LNCaP clone FGC (cell line): ENCODE measurements at regions not wholly inside any gene's neighbourhood (a gene's known extent, or its start where the extent isn't known, plus 50 kb on each side); places are given as distances from the start of the nearest gene placed in this dataset.

ENCODE experiments used
- DNase-seq: peaks from one replicate; pipeline ENCODE4 v3.0.0-alpha.2; 2011; ENCODE audit warnings: low read depth
- H3K4me3 ChIP-seq: 2 replicates; pipeline ENCODE4 v1.5.1; 2011; ENCODE audit warnings: mild to moderate bottlenecking, low read depth, low read length, control low read depth
- TF ChIP-seq, protein P1 (sequence below): IDR thresholded peaks from 2 replicates; pipeline ENCODE4 v1.5.1; 2012; ENCODE audit warnings: mild to moderate bottlenecking; ENCODE audit not compliant: control insufficient read depth, insufficient read depth; ENCODE audit errors: extremely low read depth

DNA sequence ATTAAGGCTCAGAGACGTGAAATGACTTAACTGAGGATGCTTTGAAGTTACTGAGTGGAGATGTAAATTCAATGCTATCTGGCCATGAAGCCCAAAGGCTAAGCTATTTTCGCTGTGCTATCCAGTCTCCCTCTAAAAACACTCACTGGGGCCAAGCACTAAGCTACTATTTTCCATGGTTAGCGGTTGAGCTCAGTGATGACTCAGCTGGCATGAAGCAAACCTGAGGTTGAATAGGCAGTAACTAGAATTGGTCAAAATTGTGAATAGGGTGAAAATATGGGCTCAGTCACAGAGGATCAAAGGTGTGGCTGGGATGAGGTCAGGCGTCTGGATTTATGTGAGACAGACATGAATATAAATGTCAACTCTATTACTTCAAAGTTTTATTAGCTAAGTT is 564.2 kb upstream of the KIRREL3 start:
- H3K4me3 ChIP-seq: no peak overlapping the region
- TF ChIP-seq, protein P1, sequence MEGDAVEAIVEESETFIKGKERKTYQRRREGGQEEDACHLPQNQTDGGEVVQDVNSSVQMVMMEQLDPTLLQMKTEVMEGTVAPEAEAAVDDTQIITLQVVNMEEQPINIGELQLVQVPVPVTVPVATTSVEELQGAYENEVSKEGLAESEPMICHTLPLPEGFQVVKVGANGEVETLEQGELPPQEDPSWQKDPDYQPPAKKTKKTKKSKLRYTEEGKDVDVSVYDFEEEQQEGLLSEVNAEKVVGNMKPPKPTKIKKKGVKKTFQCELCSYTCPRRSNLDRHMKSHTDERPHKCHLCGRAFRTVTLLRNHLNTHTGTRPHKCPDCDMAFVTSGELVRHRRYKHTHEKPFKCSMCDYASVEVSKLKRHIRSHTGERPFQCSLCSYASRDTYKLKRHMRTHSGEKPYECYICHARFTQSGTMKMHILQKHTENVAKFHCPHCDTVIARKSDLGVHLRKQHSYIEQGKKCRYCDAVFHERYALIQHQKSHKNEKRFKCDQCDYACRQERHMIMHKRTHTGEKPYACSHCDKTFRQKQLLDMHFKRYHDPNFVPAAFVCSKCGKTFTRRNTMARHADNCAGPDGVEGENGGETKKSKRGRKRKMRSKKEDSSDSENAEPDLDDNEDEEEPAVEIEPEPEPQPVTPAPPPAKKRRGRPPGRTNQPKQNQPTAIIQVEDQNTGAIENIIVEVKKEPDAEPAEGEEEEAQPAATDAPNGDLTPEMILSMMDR: no peak
- DNase-seq: no peak

DNA sequence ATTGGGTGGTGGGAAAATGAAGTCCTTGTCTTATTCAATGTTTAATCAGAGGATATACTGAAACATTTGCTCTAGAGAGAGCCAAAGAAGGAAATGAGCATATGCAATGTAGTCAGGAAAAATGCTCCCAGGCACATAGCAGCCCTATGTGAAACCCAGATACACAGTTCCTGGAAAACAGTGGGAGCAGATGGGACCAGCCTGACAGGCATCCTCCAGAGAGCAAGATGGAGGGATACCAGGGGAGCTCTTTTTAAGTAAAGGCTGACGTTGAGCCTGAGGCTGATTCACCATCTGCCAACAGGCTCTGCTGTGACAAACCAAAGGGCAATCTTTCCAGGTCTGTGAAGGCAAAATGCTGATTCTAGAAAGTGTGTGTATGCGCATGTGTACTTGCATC is 559.4 kb upstream of the KIRREL3 start:
- no peak overlapping the region for H3K4me3 ChIP-seq
- TF ChIP-seq, protein P1: no peak
- no peak for DNase-seq

DNA sequence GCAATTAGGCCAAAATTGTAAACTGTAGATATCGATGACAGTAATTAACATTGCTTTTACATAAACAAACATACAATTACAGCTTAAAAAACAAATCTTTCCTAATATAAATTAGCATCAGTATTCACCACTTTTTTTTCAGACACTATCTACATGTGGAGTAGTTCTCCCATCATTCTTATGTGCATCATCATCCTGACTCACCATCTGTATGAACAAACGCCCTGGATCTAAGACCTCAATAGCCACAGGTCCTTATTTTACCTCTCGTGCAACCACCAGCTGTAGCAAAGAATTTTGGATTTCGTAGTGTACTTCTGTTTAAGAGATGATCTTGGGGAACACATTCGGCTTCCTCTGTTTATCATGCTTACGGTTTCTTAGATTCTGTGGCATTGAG is 551.9 kb upstream of the KIRREL3 start:
- H3K4me3 ChIP-seq: no peak overlapping the region
- no peak for DNase-seq
- TF ChIP-seq, protein P1: no peak

DNA sequence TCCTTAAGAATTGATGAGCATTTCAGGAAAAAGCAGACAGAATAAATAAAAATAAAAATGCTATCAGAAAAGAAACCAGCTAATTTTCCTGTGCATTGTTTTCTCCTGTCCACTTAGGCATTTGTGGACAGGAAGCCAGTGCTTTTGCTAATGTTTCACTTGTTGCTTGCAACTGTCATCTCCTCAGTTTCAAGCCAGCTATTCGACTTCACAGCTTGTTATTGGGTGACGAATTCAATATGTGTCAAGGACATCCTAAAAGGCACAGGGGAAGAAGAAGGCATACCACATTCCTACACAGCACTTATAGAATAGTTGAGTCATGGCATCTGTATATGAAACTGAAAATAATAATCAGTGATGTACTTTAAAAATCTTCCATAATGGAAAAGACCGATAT is 530.6 kb upstream of the KIRREL3 start:
- TF ChIP-seq, protein P1: no peak
- H3K4me3 ChIP-seq: no peak overlapping the region
- DNase-seq: no peak

DNA sequence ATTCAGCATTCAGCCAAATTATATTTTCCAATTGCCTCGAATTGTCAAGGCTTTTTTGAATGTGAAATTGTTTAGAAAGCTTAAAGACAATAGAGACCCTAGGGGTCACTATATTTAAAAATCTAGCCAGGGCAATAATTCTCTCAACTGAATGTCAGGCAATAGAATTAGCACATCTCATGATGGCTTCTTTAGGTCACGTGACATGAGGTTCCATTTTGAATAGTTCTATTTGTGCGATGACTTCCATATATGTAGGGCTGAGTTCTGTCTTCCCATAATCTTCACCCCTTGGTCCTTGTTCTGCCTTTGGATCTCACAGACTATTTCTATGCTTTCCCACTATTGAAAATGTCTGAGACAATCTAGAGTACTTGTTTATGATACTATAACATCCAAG is 527.7 kb upstream of the KIRREL3 start:
- DNase-seq: no peak
- TF ChIP-seq, protein P1: no peak

DNA sequence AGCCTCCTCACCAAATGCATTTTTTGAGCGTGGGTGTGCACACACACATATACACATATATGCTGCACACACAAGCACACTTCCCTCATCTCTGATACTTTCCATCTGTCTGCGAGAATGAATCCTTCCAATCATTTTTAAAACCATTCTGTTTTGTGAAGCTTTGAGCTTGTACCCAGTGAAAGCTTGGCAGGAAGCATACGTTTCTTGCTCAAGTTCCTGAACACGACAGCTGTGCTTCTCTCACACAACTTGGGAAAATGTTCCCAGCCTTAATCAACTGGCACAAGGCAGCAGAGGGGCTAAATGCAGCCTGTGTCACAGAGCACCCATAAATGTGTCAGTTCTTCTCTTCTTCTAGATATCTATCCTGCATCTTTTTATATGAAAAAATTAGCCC is 524.0 kb upstream of the KIRREL3 start:
- TF ChIP-seq, protein P1: no peak
- no peak for DNase-seq

More for the DNA sequence above, 527.7 kb upstream of the KIRREL3 start:
- no peak overlapping the region for H3K4me3 ChIP-seq

DNA sequence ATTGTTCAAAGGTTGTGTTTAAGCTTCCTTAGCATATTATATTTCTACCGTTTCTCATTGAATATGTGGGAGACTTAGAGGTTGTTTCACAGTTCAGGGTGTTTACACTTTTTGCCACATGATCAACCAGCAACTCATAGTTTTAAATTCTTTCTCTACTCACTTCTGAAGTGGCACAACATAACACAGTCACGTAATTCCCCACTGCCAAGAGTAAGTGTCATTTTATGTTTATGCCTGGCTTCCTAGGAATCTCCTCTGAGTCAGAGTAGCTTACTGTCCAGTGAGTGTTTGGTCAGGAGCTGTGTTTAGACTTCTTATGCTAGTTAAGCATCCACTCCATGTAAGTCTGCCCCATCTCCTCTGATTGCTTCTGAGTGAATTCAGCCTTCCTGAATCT is 520.8 kb upstream of the KIRREL3 start:
- TF ChIP-seq, protein P1: no peak
- no peak overlapping the region for H3K4me3 ChIP-seq
- no peak for DNase-seq

More for the DNA sequence above, 524.0 kb upstream of the KIRREL3 start:
- H3K4me3 ChIP-seq: no peak overlapping the region
